Right atrium auricular region (tissue), 2 donors: ENCODE measurements at regions not wholly inside any gene's neighbourhood (a gene's known extent, or its start where the extent isn't known, plus 50 kb on each side); places are given as distances from the start of the nearest gene placed in this dataset.

Experiments used
- DNase-seq: peaks from one replicate; pipeline ENCODE4 v3.0.0-alpha.2; 2019; ENCODE audit warnings: low spot score
- H3K27ac ChIP-seq, 2 donors: fragments of 200-600 bp; sonication (generic); 1 replicate in 1 of 2; 2 replicates in 1 of 2; pipeline ENCODE4 v1.5.1; 2016 to 2019
- H3K27me3 ChIP-seq, 2 donors: fragments of 200-600 bp; sonication (generic); one replicate each; pipeline versions ENCODE4 v1.5.1 to v1.6.0; 2017 to 2019
- H3K36me3 ChIP-seq: fragments of 200-600 bp; sonication (generic); one replicate; pipeline ENCODE4 v1.5.1; 2016
- H3K4me1 ChIP-seq, 2 donors: fragments of 200-600 bp; sonication (generic); one replicate each; pipeline versions ENCODE4 v1.5.1 to v1.6.0; 2017 to 2019
- H3K4me3 ChIP-seq, 2 donors: fragments of 200-600 bp; sonication (generic); 1 replicate in 1 of 2; 2 replicates in 1 of 2; pipeline ENCODE4 v1.5.1; 2017 to 2019; ENCODE audit warnings: mild to moderate bottlenecking in 1 of 2, moderate library complexity in 1 of 2
- H3K9me3 ChIP-seq, 2 donors: fragments of 200-600 bp; sonication (generic); one replicate each; pipeline ENCODE4 v1.5.1; 2019
- TF ChIP-seq, protein P1 (sequence below), 2 donors: fragments of 200-600 bp; sonication (generic); IDR thresholded peaks; one replicate each; pipeline ENCODE4 v1.5.1; 2019; ENCODE audit warnings: antibody characterized with exemption in 2 of 2

DNA sequence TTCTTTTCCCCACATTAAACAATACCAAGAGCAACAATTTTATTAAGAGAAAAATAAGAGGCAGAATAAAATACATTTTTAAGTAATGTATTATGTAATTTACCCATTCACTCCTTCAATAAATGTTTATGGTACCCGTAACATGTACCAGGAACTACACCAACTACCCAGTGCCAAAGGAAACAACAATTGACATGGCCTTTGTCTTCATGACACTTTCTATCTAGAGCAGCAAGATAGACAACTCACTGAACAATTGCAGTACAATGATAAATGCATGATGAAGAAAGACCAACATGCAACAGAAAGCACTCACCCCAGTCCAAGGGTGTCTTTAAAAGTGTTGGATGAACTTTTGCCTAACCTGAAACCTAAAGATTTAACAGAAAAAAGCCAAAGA is 493.8 kb downstream of the IGSF11 start:
- DNase-seq = no peak
- Histone ChIP-seq H3K4me1 (no peaks in the 10 kb centered on the region), H3K4me3 (no peak overlapping the region), H3K36me3 (no peaks in the 10 kb centered on the region), H3K9me3 (no peaks in the 10 kb centered on the region), H3K27ac (no peak overlapping the region), H3K27me3 (no peaks in the 10 kb centered on the region)
- TF ChIP-seq, protein P1, sequence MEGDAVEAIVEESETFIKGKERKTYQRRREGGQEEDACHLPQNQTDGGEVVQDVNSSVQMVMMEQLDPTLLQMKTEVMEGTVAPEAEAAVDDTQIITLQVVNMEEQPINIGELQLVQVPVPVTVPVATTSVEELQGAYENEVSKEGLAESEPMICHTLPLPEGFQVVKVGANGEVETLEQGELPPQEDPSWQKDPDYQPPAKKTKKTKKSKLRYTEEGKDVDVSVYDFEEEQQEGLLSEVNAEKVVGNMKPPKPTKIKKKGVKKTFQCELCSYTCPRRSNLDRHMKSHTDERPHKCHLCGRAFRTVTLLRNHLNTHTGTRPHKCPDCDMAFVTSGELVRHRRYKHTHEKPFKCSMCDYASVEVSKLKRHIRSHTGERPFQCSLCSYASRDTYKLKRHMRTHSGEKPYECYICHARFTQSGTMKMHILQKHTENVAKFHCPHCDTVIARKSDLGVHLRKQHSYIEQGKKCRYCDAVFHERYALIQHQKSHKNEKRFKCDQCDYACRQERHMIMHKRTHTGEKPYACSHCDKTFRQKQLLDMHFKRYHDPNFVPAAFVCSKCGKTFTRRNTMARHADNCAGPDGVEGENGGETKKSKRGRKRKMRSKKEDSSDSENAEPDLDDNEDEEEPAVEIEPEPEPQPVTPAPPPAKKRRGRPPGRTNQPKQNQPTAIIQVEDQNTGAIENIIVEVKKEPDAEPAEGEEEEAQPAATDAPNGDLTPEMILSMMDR (IDR thresholded peaks at IDR 0.05) = no peak

DNA sequence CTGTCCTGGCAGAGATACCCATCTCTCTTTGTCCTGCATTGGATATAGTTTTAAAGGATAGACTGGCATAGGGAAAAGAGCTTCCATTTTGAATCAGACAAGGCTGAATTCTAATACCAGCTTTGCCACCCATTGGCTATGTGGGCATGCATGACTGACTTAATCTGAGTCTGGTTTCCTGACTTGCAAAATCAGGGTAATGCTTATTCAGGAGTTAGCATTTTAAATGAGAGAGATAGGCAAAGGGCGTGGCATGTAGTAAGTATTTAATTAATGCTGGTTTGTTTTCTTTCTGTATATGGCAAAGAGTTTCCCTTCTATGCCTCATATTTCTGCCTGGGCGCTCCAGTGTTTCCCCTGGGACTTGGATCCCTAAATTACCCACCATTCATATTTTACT is 492.9 kb downstream of the IGSF11 start:
- Histone ChIP-seq H3K4me3 (no peak overlapping the region), H3K36me3 (no peaks in the 10 kb centered on the region), H3K9me3 (no peaks in the 10 kb centered on the region), H3K27ac (no peak overlapping the region), H3K27me3 (no peaks in the 10 kb centered on the region), H3K4me1 (no peaks in the 10 kb centered on the region)
- no peak for DNase-seq
- TF ChIP-seq, protein P1 (IDR thresholded peaks at IDR 0.05) = no peak

DNA sequence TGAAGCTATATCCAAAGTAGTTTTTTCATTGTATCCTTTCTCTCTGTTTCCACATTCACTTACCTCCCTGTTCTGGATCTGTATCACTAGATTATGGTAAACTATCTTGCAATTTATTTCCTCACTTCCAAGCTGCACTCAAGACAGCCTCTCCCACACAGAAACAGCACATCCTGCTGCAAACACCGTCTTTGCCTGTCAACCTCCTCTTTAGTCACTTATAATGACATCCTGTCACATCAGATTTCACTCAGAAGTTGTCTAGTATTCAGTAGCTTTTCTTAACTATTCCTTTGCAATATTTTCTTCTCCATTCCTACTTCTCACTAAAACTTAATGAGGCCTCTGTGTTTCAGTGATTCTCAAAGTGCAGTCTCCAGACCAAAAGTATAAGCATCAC is 490.8 kb downstream of the IGSF11 start:
- Histone ChIP-seq H3K27ac (no peak overlapping the region), H3K27me3 (no peaks in the 10 kb centered on the region), H3K9me3 (no peaks in the 10 kb centered on the region), H3K36me3 (no peaks in the 10 kb centered on the region), H3K4me3 (no peak overlapping the region), H3K4me1 (no peaks in the 10 kb centered on the region)
- no peak for DNase-seq
- TF ChIP-seq, protein P1 (IDR thresholded peaks at IDR 0.05) = no peak

DNA sequence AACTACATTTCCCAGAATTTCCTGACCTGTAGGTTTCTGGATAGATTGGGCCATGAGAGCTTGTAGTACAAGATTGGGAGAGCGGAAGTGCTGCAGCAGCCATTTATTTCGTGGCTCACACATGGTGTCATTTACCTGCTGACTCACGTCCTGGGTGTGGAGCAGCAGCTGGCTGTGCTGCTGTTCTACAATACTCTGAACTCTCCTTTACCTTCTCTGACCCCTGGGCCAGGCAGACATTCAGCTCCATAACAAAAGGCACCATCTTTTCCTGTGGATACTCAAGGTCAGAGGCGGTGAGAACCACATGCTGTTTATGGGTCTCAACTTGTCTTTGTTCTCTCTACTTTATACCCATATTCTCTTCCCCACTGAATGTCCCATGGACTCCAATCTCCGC is 490.2 kb downstream of the IGSF11 start:
- TF ChIP-seq, protein P1 (IDR thresholded peaks at IDR 0.05) = no peak

DNA sequence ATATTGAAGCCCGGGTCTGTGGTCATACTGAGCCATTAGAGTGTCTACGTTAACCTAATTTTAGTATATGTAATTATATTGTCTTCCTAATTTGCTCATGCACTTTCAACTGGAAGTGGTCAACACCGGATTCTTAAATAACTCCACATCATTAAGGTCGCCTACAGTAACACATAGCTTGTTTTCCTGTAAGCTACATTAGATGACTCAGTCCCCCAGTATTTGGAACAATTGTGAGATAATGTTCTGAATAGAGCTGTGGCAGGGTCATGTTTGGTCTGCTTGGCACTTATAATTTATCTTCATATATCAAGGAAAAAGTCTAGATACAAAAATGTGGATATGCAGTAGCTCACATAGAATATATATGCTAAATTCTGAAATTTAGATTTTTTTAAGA is 486.2 kb downstream of the IGSF11 start:
- no peak overlapping the region for H3K27ac ChIP-seq
- TF ChIP-seq, protein P1 (IDR thresholded peaks at IDR 0.05) = no peak
- H3K4me3 ChIP-seq = no peak overlapping the region
- DNase-seq = no peak
- no peaks in the 10 kb centered on the region for H3K27me3 ChIP-seq
- no peaks in the 10 kb centered on the region for H3K9me3 ChIP-seq
- no peaks in the 10 kb centered on the region for H3K36me3 ChIP-seq
- no peaks in the 10 kb centered on the region for H3K4me1 ChIP-seq

More for the DNA sequence above, 490.2 kb downstream of the IGSF11 start:
- no peaks in the 10 kb centered on the region for H3K4me1 ChIP-seq
- DNase-seq = no peak
- no peak overlapping the region for H3K4me3 ChIP-seq
- H3K36me3 ChIP-seq = no peaks in the 10 kb centered on the region
- no peaks in the 10 kb centered on the region for H3K27me3 ChIP-seq
- no peaks in the 10 kb centered on the region for H3K9me3 ChIP-seq
- H3K27ac ChIP-seq = no peak overlapping the region

DNA sequence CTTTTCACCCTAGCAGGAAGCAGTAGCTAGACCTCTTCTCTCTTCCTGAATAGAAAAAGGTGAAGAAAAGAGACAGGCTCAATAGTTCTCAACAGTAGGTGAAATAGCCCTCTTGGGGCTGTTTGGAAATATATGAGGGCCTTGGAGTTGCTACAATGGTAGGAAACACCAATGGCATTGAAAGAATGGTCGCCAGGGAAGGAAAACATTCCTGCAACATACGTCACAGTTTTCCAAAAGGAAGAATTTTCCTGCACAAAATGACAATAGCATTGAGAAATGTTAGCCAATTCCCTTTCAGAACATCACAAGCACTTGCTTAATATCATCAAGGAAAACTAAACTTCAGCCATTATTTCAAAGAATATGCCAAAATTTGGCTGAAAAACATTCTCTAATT is 484.5 kb downstream of the IGSF11 start:
- H3K4me3 ChIP-seq = no peak overlapping the region
- no peak overlapping the region for H3K27ac ChIP-seq
- no peaks in the 10 kb centered on the region for H3K36me3 ChIP-seq
- H3K9me3 ChIP-seq = no peaks in the 10 kb centered on the region
- H3K4me1 ChIP-seq = no peaks in the 10 kb centered on the region
- TF ChIP-seq, protein P1 (IDR thresholded peaks at IDR 0.05) = no peak
- no peak for DNase-seq
- H3K27me3 ChIP-seq = no peaks in the 10 kb centered on the region
